HS-27A (cell line): ENCODE measurements at regions not wholly inside any gene's neighbourhood (a gene's known extent, or its start where the extent isn't known, plus 50 kb on each side); places are given as distances from the start of the nearest gene placed in this dataset.
"Not testable (repeated sequence)": the region's sequence is repeated elsewhere in the genome, so short reads cannot be mapped to it uniquely, and the experiment has no call there.

ENCODE experiments used
- DNase-seq: peaks from one replicate; pipeline ENCODE4 v3.0.0-alpha.2; 2012; ENCODE audit warnings: low read depth, missing footprints

GRCh38 chr3:135393898-135394525 is 571.5 kb upstream of the PPP2R3A start:
- no peak for DNase-seq

GRCh38 chr3:135412475-135412874 is 553.1 kb upstream of the PPP2R3A start:
- no peak for DNase-seq

- DNase-seq = no peak
Measured at GRCh38 chr3:135416182-135416581, 549.3 kb upstream of the PPP2R3A start.

- no peak for DNase-seq
Measured at GRCh38 chr3:135419155-135419554, 546.4 kb upstream of the PPP2R3A start.

GRCh38 chr3:135426508-135426907 is 539.0 kb upstream of the PPP2R3A start:
- DNase-seq = no peak

- DNase-seq = no peak
Measured at GRCh38 chr3:135432402-135432801, 533.1 kb upstream of the PPP2R3A start.

GRCh38 chr3:135438889-135439597 is 526.5 kb upstream of the PPP2R3A start:
- not testable (repeated sequence) for DNase-seq

- not testable (repeated sequence) for DNase-seq
Measured at GRCh38 chr3:135439632-135440031, 525.9 kb upstream of the PPP2R3A start.

- no peak for DNase-seq
Measured at GRCh38 chr3:135440233-135440632, 525.3 kb upstream of the PPP2R3A start.

GRCh38 chr3:135440746-135441145 is 524.8 kb upstream of the PPP2R3A start:
- no peak for DNase-seq

- DNase-seq = no peak
Measured at GRCh38 chr3:135444058-135444457, 521.5 kb upstream of the PPP2R3A start.

- DNase-seq = no peak
Measured at GRCh38 chr3:135447483-135447882, 518.0 kb upstream of the PPP2R3A start.

GRCh38 chr3:135448520-135448919 is 517.0 kb upstream of the PPP2R3A start:
- DNase-seq = no peak

GRCh38 chr3:135449046-135449445 is 516.5 kb upstream of the PPP2R3A start:
- no peak for DNase-seq

GRCh38 chr3:135451037-135451785 is 514.3 kb upstream of the PPP2R3A start:
- DNase-seq = no peak

- no peak for DNase-seq
Measured at GRCh38 chr3:135452881-135453280, 512.6 kb upstream of the PPP2R3A start.

- DNase-seq = no peak
Measured at GRCh38 chr3:135453326-135453725, 512.2 kb upstream of the PPP2R3A start.

- no peak for DNase-seq
Measured at GRCh38 chr3:135454890-135455289, 510.6 kb upstream of the PPP2R3A start.

- DNase-seq = no peak
Measured at GRCh38 chr3:135456108-135456790, 509.3 kb upstream of the PPP2R3A start.

GRCh38 chr3:135458541-135459322 is 506.8 kb upstream of the PPP2R3A start:
- no peak for DNase-seq

- DNase-seq = no peak
Measured at GRCh38 chr3:135460273-135460672, 505.3 kb upstream of the PPP2R3A start.

- DNase-seq = no peak
Measured at GRCh38 chr3:135471911-135472310, 493.6 kb upstream of the PPP2R3A start.
